Lower leg skin (tissue), 3 donors: ENCODE measurements at regions not wholly inside any gene's neighbourhood (a gene's known extent, or its start where the extent isn't known, plus 50 kb on each side); places are given as distances from the start of the nearest gene placed in this dataset.

Experiments
- POLR2A ChIP-seq, 2 donors: fragments of 450-650 bp; IDR thresholded peaks; one replicate each; pipeline ENCODE4 v1.6.1; 2016 to 2017; ENCODE audit warnings: antibody characterized with exemption in 2 of 2, mild to moderate bottlenecking in 1 of 2, moderate library complexity in 1 of 2
- TF ChIP-seq, protein P1 (sequence below), 3 donors: fragments of 450-650 bp; IDR thresholded peaks; one replicate each; pipeline ENCODE4 v1.5.1; 2016; ENCODE audit warnings: antibody characterized with exemption in 3 of 3, mild to moderate bottlenecking in 3 of 3, moderate library complexity in 2 of 3

GRCh38 chr5:110031402-110032140 is 341.8 kb downstream of the MAN2A1 start:
- no peak for TF ChIP-seq POLR2A (IDR thresholded peaks at IDR 0.05)
- TF ChIP-seq, protein P1, sequence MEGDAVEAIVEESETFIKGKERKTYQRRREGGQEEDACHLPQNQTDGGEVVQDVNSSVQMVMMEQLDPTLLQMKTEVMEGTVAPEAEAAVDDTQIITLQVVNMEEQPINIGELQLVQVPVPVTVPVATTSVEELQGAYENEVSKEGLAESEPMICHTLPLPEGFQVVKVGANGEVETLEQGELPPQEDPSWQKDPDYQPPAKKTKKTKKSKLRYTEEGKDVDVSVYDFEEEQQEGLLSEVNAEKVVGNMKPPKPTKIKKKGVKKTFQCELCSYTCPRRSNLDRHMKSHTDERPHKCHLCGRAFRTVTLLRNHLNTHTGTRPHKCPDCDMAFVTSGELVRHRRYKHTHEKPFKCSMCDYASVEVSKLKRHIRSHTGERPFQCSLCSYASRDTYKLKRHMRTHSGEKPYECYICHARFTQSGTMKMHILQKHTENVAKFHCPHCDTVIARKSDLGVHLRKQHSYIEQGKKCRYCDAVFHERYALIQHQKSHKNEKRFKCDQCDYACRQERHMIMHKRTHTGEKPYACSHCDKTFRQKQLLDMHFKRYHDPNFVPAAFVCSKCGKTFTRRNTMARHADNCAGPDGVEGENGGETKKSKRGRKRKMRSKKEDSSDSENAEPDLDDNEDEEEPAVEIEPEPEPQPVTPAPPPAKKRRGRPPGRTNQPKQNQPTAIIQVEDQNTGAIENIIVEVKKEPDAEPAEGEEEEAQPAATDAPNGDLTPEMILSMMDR (IDR thresholded peaks at IDR 0.05): no peak
